GM19397 (cell line): ENCODE measurements at regions not wholly inside any gene's neighbourhood (a gene's known extent, or its start where the extent isn't known, plus 50 kb on each side); places are given as distances from the start of the nearest gene placed in this dataset.

Source experiments
- ATAC-seq: cut with Tn5 transposase; IDR thresholded peaks from one replicate; pipeline ENCODE4 v1.9.1; 2021; ENCODE audit warnings: mild to moderate bottlenecking, moderate library complexity; ENCODE audit not compliant: unreplicated experiment

GRCh38 chr14:95413289-95414215, 93.8 kb upstream of the CLMN start:
- no peak for ATAC-seq

- ATAC-seq = no peak
These were observed 91.1 kb upstream of the CLMN start for GRCh38 chr14:95410838-95411237.

- no peak for ATAC-seq
These were observed 90.0 kb upstream of the CLMN start for GRCh38 chr14:95409477-95410272.

- no peak for ATAC-seq
These were observed 89.2 kb upstream of the CLMN start for GRCh38 chr14:95408731-95409476.

- ATAC-seq = no peak
These were observed 87.6 kb upstream of the CLMN start for GRCh38 chr14:95407354-95407753.

GRCh38 chr14:95406756-95407277, 87.1 kb upstream of the CLMN start:
- no peak for ATAC-seq

GRCh38 chr14:95404583-95404982, 84.9 kb upstream of the CLMN start:
- ATAC-seq = no peak

GRCh38 chr14:95402578-95402977, 82.9 kb upstream of the CLMN start:
- ATAC-seq = no peak

GRCh38 chr14:95402176-95402575, 82.5 kb upstream of the CLMN start:
- ATAC-seq = no peak

- ATAC-seq = no peak
These were observed 79.2 kb upstream of the CLMN start for GRCh38 chr14:95398630-95399547.

GRCh38 chr14:95397325-95397724, 77.6 kb upstream of the CLMN start:
- ATAC-seq = no peak

GRCh38 chr14:95396221-95396620, 76.5 kb upstream of the CLMN start:
- ATAC-seq = no peak

GRCh38 chr14:95395098-95395737, 75.5 kb upstream of the CLMN start:
- ATAC-seq = no peak

- ATAC-seq = no peak
These were observed 74.8 kb upstream of the CLMN start for GRCh38 chr14:95394297-95395097.

GRCh38 chr14:95392841-95393240, 73.1 kb upstream of the CLMN start:
- no peak for ATAC-seq

- no peak for ATAC-seq
These were observed 71.6 kb upstream of the CLMN start for GRCh38 chr14:95391331-95391730.

- no peak for ATAC-seq
These were observed 69.8 kb upstream of the CLMN start for GRCh38 chr14:95389471-95390011.

- no peak for ATAC-seq
These were observed 69.0 kb upstream of the CLMN start for GRCh38 chr14:95388699-95389098.
